ENCODE measurements at regions not wholly inside any gene's neighbourhood (a gene's known extent, or its start where the extent isn't known, plus 50 kb on each side); places are given as distances from the start of the nearest gene placed in this dataset.

GRCh38 chr2:181289698-181290097 is 167.5 kb upstream of the ITGA4 start:
- no peak for DNase-seq (ENCODE audit: low spot score)
- TF ChIP-seq JUND (IDR thresholded peaks at IDR 0.05) (no peak), HNF4A (conservative IDR thresholded peaks at IDR 0.05) (no peak)
- TF ChIP-seq, protein P1, sequence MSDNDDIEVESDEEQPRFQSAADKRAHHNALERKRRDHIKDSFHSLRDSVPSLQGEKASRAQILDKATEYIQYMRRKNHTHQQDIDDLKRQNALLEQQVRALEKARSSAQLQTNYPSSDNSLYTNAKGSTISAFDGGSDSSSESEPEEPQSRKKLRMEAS (IDR thresholded peaks at IDR 0.05), result no peak
- Histone ChIP-seq H3K36me3 (ENCODE audit: control insufficient read depth in 4 of 4, insufficient read depth in 3 of 4, low read depth in 1 of 4, low read length in 3 of 4) (no peaks in the 10 kb centered on the region), H3K27ac (ENCODE audit: low read depth in 1 of 2, low read length in 2 of 2) (no peak overlapping the region), H3K9ac (ENCODE audit: low read depth in 1 of 2, low read length in 2 of 2) (no peak overlapping the region), H3K27me3 (ENCODE audit: control insufficient read depth in 4 of 4, insufficient read depth in 4 of 4, low read length in 3 of 4) (no peaks in the 10 kb centered on the region), H3K4me3 (ENCODE audit: low read depth in 1 of 3, low read length in 3 of 3) (no peak overlapping the region), H3K9me3 (ENCODE audit: control insufficient read depth in 4 of 4, low read length in 3 of 4) (no peaks in the 10 kb centered on the region), H3K4me1 (ENCODE audit: control insufficient read depth in 4 of 4, insufficient read depth in 4 of 4, low read length in 3 of 4) (no peaks in the 10 kb centered on the region)
- 90% methylated on average over 3 of the region's 3 CpGs for WGBS

DNA sequence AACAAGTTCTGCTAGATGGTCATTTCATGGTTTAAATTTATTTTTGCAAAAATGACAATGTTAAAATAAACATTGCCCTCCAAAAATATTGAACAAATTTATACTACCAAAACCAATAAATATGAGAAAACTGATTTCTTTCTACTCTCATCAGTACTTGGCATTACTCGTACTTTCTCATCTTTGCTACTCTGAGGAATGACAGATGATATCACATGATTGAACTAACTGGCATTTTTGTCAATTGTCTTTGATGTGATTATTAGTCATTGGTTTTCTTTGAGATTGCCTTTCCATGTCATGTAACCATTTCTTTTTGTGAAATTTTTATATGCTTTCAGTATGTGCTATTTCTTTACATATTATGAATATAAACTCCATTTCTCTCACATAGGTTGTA is 167.0 kb upstream of the ITGA4 start:
- no peaks in the 10 kb centered on the region for H3K36me3 ChIP-seq (ENCODE audit: control insufficient read depth in 4 of 4, insufficient read depth in 3 of 4, low read depth in 1 of 4, low read length in 3 of 4)
- TF ChIP-seq RXRA (IDR thresholded peaks at IDR 0.05), result no peak
- no peak for TF ChIP-seq HNF4A (conservative IDR thresholded peaks at IDR 0.05)
- TF ChIP-seq CTCF (IDR thresholded peaks at IDR 0.05; ENCODE audit: low read depth, low read length, missing input control), result no peak
- TF ChIP-seq TAF1 (conservative IDR thresholded peaks at IDR 0.05), result no peak
- TF ChIP-seq NR2F2 (IDR thresholded peaks at IDR 0.05), result no peak
- TF ChIP-seq JUND (IDR thresholded peaks at IDR 0.05), result no peak
- no peak for TF ChIP-seq RAD21 (IDR thresholded peaks at IDR 0.05)
- no peak for TF ChIP-seq YY1 (IDR thresholded peaks at IDR 0.05)
- TF ChIP-seq FOXA1 (IDR thresholded peaks at IDR 0.05), result no peak
- no peak for TF ChIP-seq EGR1 (IDR thresholded peaks at IDR 0.05; ENCODE audit: low read depth in 2 of 2)
- TF ChIP-seq GABPA (IDR thresholded peaks at IDR 0.05 in 1 of 2, conservative IDR thresholded peaks at IDR 0.05 in 1 of 2), result no peak
- no peak for TF ChIP-seq SP1 (IDR thresholded peaks at IDR 0.05)
- no peak for TF ChIP-seq HNF4G (IDR thresholded peaks at IDR 0.05)
- TF ChIP-seq REST (IDR thresholded peaks at IDR 0.05), result no peak
- H3K9me3 ChIP-seq (ENCODE audit: control insufficient read depth in 4 of 4, low read length in 3 of 4), result peaks cover 0 to 1% (median 0%) of the 10 kb centered on the region in 4 donors
- WGBS, result 86% methylated on average over 1 of the region's 1 CpG
- no peaks in the 10 kb centered on the region for H3K4me1 ChIP-seq (ENCODE audit: control insufficient read depth in 4 of 4, insufficient read depth in 4 of 4, low read length in 3 of 4)
- H3K27me3 ChIP-seq (ENCODE audit: control insufficient read depth in 4 of 4, insufficient read depth in 4 of 4, low read length in 3 of 4), result no peaks in the 10 kb centered on the region
- no peak overlapping the region for H3K9ac ChIP-seq (ENCODE audit: low read depth in 1 of 2, low read length in 2 of 2)
- no peak for DNase-seq (ENCODE audit: low spot score)
- H3K4me3 ChIP-seq (ENCODE audit: low read depth in 1 of 3, low read length in 3 of 3), result no peak overlapping the region
- no peak overlapping the region for H3K27ac ChIP-seq (ENCODE audit: low read depth in 1 of 2, low read length in 2 of 2)
